ENCODE measurements at regions not wholly inside any gene's neighbourhood (a gene's known extent, or its start where the extent isn't known, plus 50 kb on each side); places are given as distances from the start of the nearest gene placed in this dataset.

- H3K4me1 Mint-ChIP-seq: no peaks in the 10 kb centered on the region
- no peaks in the 10 kb centered on the region for H3K27me3 Mint-ChIP-seq
- H3K4me3 Mint-ChIP-seq: no peak overlapping the region
- no peaks in the 10 kb centered on the region for H3K9me3 Mint-ChIP-seq
- no peak overlapping the region for H3K27ac Mint-ChIP-seq (ENCODE audit: low read depth)
- no peaks in the 10 kb centered on the region for H3K36me3 Mint-ChIP-seq (ENCODE audit: insufficient read depth)
- no peak for ATAC-seq (replicated peaks; ENCODE audit: extremely low read depth, poor library complexity, severe bottlenecking)
- DNase-seq (ENCODE audit: low spot score in 2 of 2): no peak
Measured at GRCh38 chr3:14284694-14285547, 106.3 kb downstream of the LSM3 start.

- Mint-ChIP-seq H3K4me1 (no peaks in the 10 kb centered on the region), H3K27me3 (no peaks in the 10 kb centered on the region), H3K4me3 (no peak overlapping the region), H3K27ac (ENCODE audit: low read depth) (no peak overlapping the region), H3K36me3 (ENCODE audit: insufficient read depth) (no peaks in the 10 kb centered on the region), H3K9me3 (no peaks in the 10 kb centered on the region)
- ATAC-seq (replicated peaks; ENCODE audit: extremely low read depth, poor library complexity, severe bottlenecking) (no peak), DNase-seq (ENCODE audit: low spot score in 2 of 2) (no peak)
Measured at GRCh38 chr3:14285548-14285925, 106.9 kb downstream of the LSM3 start.

GRCh38 chr3:14286887-14287500 lies 108.4 kb downstream of the LSM3 start:
- H3K36me3 Mint-ChIP-seq (ENCODE audit: insufficient read depth): no peaks in the 10 kb centered on the region
- ATAC-seq (replicated peaks; ENCODE audit: extremely low read depth, poor library complexity, severe bottlenecking) (no peak), DNase-seq (ENCODE audit: low spot score in 2 of 2) (no peak)
- no peaks in the 10 kb centered on the region for H3K27me3 Mint-ChIP-seq
- no peak overlapping the region for H3K4me3 Mint-ChIP-seq
- no peak overlapping the region for H3K27ac Mint-ChIP-seq (ENCODE audit: low read depth)
- no peaks in the 10 kb centered on the region for H3K4me1 Mint-ChIP-seq
- H3K9me3 Mint-ChIP-seq: no peaks in the 10 kb centered on the region

GRCh38 chr3:14288177-14288788 lies 109.7 kb downstream of the LSM3 start:
- Mint-ChIP-seq H3K36me3 (ENCODE audit: insufficient read depth) (no peaks in the 10 kb centered on the region), H3K27ac (ENCODE audit: low read depth) (peak overlapping the region; percentile 2), H3K9me3 (no peaks in the 10 kb centered on the region), H3K4me3 (no peak overlapping the region), H3K4me1 (no peaks in the 10 kb centered on the region), H3K27me3 (no peaks in the 10 kb centered on the region)
- DNase-seq (ENCODE audit: low spot score in 2 of 2) (no peak), ATAC-seq (replicated peaks; ENCODE audit: extremely low read depth, poor library complexity, severe bottlenecking) (no peak)

DNA sequence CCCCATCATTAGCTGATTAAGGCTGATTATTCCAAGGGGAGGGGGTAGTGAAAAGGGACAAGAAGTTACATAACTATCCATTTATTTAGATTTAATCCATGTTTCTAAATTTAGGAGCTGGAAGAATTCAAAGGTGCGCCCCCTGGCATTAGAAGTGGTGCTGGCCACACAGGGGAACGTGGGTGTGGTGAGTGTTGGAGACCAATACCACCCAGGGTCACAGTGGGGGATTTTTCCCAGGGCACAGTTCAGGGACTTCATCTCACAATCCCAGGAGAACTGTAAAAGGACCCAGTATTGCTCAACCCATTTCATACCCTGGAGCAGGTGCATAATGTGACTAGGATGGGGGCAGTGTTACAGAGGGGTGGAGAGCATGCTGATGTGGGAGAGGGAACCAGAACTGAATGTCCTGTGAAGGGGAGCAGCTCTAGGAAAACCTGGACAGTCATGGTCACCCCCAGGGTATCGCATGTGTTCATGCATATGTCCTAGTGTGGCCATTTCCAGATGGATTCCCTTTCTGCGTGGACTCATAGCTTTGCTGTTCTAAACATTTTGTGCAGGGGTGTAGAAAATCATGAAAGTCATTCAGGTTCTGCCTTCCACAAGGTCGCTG lies 110.3 kb downstream of the LSM3 start:
- Mint-ChIP-seq H3K27me3 (no peaks in the 10 kb centered on the region), H3K4me1 (no peaks in the 10 kb centered on the region), H3K4me3 (no peak overlapping the region), H3K9me3 (no peaks in the 10 kb centered on the region), H3K36me3 (ENCODE audit: insufficient read depth) (no peaks in the 10 kb centered on the region), H3K27ac (ENCODE audit: low read depth) (peak overlapping the region; percentile 2)
- no peak for DNase-seq (ENCODE audit: low spot score in 2 of 2)
- ATAC-seq (replicated peaks; ENCODE audit: extremely low read depth, poor library complexity, severe bottlenecking): no peak

- H3K9me3 Mint-ChIP-seq: no peaks in the 10 kb centered on the region
- no peak overlapping the region for H3K27ac Mint-ChIP-seq (ENCODE audit: low read depth)
- DNase-seq (ENCODE audit: low spot score in 2 of 2): no peak
- no peak overlapping the region for H3K4me3 Mint-ChIP-seq
- H3K36me3 Mint-ChIP-seq (ENCODE audit: insufficient read depth): no peaks in the 10 kb centered on the region
- H3K27me3 Mint-ChIP-seq: no peaks in the 10 kb centered on the region
- no peak for ATAC-seq (replicated peaks; ENCODE audit: extremely low read depth, poor library complexity, severe bottlenecking)
- H3K4me1 Mint-ChIP-seq: peaks cover 4% of the 10 kb centered on the region
Measured at GRCh38 chr3:14289590-14290461, 111.2 kb downstream of the LSM3 start.

- no peaks in the 10 kb centered on the region for H3K27me3 Mint-ChIP-seq
- ATAC-seq (replicated peaks; ENCODE audit: extremely low read depth, poor library complexity, severe bottlenecking) (no peak), DNase-seq (ENCODE audit: low spot score in 2 of 2) (no peak)
- no peak overlapping the region for H3K27ac Mint-ChIP-seq (ENCODE audit: low read depth)
- peaks cover 4% of the 10 kb centered on the region for H3K4me1 Mint-ChIP-seq
- no peaks in the 10 kb centered on the region for H3K36me3 Mint-ChIP-seq (ENCODE audit: insufficient read depth)
- no peak overlapping the region for H3K4me3 Mint-ChIP-seq
- no peaks in the 10 kb centered on the region for H3K9me3 Mint-ChIP-seq
Measured at GRCh38 chr3:14290631-14291385, 111.6 kb upstream of the SLC6A6 start.

- no peak for ATAC-seq (replicated peaks; ENCODE audit: extremely low read depth, poor library complexity, severe bottlenecking)
- Mint-ChIP-seq H3K36me3 (ENCODE audit: insufficient read depth) (no peaks in the 10 kb centered on the region), H3K9me3 (no peaks in the 10 kb centered on the region), H3K4me1 (peaks cover 4% of the 10 kb centered on the region), H3K27me3 (no peaks in the 10 kb centered on the region), H3K27ac (ENCODE audit: low read depth) (no peak overlapping the region), H3K4me3 (no peak overlapping the region)
- no peak for DNase-seq (ENCODE audit: low spot score in 2 of 2)
Measured at GRCh38 chr3:14295037-14295436, 107.4 kb upstream of the SLC6A6 start.

DNA sequence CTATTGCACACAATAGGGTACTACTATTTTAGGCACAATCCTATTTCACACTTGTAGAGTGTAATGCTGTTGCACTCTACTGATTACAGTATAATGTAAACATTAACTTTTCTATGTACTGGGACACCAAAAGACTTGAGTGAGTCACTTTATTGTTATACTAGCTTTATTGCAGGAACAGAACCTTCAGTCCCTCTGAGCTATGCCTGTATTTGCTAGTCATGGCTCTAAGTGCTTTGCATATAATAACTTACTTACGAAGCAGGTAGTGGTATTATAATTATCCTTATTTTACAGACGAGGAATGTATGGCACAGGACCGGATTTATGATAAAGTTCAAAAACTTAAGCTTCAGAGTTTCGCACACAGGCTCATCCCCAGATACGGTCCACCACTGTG lies 106.6 kb upstream of the SLC6A6 start:
- H3K36me3 Mint-ChIP-seq (ENCODE audit: insufficient read depth): no peaks in the 10 kb centered on the region
- H3K4me1 Mint-ChIP-seq: peaks cover 4% of the 10 kb centered on the region
- no peak overlapping the region for H3K27ac Mint-ChIP-seq (ENCODE audit: low read depth)
- no peaks in the 10 kb centered on the region for H3K27me3 Mint-ChIP-seq
- no peaks in the 10 kb centered on the region for H3K9me3 Mint-ChIP-seq
- DNase-seq (ENCODE audit: low spot score in 2 of 2) (no peak), ATAC-seq (replicated peaks; ENCODE audit: extremely low read depth, poor library complexity, severe bottlenecking) (no peak)
- H3K4me3 Mint-ChIP-seq: no peak overlapping the region

- Mint-ChIP-seq H3K27ac (ENCODE audit: low read depth) (no peak overlapping the region), H3K9me3 (no peaks in the 10 kb centered on the region), H3K4me3 (no peak overlapping the region), H3K27me3 (no peaks in the 10 kb centered on the region), H3K36me3 (ENCODE audit: insufficient read depth) (no peaks in the 10 kb centered on the region), H3K4me1 (peaks cover 4% of the 10 kb centered on the region)
- ATAC-seq (replicated peaks; ENCODE audit: extremely low read depth, poor library complexity, severe bottlenecking): no peak
- DNase-seq (ENCODE audit: low spot score in 2 of 2): no peak
Measured at GRCh38 chr3:14297305-14297704, 105.1 kb upstream of the SLC6A6 start.

DNA sequence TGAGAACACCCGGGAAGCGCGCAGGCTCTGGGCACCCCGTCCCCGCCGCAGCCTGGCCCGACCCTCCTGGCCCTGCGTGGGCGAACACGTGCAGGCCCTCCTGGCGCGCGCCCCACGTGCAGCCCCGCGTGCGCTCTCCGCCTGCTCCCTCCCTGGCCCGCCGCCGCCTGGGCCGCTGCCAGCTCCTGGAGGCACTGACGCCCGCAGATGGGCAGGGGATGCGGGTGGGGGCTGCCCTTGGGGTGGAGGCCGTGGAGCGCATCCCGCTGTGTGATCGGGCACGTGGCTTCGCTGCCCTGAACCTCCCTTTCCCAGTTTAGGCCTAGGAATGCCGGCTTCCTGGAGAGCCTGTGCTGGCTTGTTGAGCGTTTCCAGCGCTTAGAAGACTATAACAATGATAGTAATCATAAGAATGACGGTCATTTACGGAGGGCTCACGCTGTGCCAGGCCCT lies 104.6 kb upstream of the SLC6A6 start:
- H3K27me3 Mint-ChIP-seq: no peaks in the 10 kb centered on the region
- no peaks in the 10 kb centered on the region for H3K36me3 Mint-ChIP-seq (ENCODE audit: insufficient read depth)
- no peak overlapping the region for H3K4me3 Mint-ChIP-seq
- ATAC-seq (replicated peaks; ENCODE audit: extremely low read depth, poor library complexity, severe bottlenecking) (no peak), DNase-seq (ENCODE audit: low spot score in 2 of 2) (no peak)
- H3K9me3 Mint-ChIP-seq: no peaks in the 10 kb centered on the region
- H3K27ac Mint-ChIP-seq (ENCODE audit: low read depth): no peak overlapping the region
- peaks cover 4% of the 10 kb centered on the region for H3K4me1 Mint-ChIP-seq
